ENCODE measurements at regions not wholly inside any gene's neighbourhood (a gene's known extent, or its start where the extent isn't known, plus 50 kb on each side); places are given as distances from the start of the nearest gene placed in this dataset.

GRCh38 chr20:57047281-57048026, 219.0 kb downstream of the BMP7 start:
- TF ChIP-seq CTCF (conservative IDR thresholded peaks at IDR 0.05; ENCODE audit: low read length) (peak; percentile 35; the same call in 1 of the 2 replicates), EZH2phosphoT487 (IDR thresholded peaks at IDR 0.05; ENCODE audit: borderline replicate concordance, low read depth, low read length) (no peak)

All from OCI-LY7 (cell line).